GM18505 (cell line): ENCODE measurements at regions not wholly inside any gene's neighbourhood (a gene's known extent, or its start where the extent isn't known, plus 50 kb on each side); places are given as distances from the start of the nearest gene placed in this dataset.

Source experiments
- ATAC-seq: cut with Tn5 transposase; IDR thresholded peaks from one replicate; pipeline ENCODE4 v1.9.1; 2021; ENCODE audit not compliant: unreplicated experiment
- POLR2A ChIP-seq: IDR thresholded peaks from 4 replicates; pipeline ENCODE4 v1.6.1; 2011; ENCODE audit warnings: borderline replicate concordance; ENCODE audit not compliant: insufficient read depth, insufficient read length; ENCODE audit errors: extremely low read depth

- no peak for TF ChIP-seq POLR2A
- no peak for ATAC-seq
Measured at GRCh38 chr1:208600456-208601190, 356.4 kb upstream of the PLXNA2 start.

- no peak for TF ChIP-seq POLR2A
- ATAC-seq, result no peak
Measured at GRCh38 chr1:208601561-208601960, 357.4 kb upstream of the PLXNA2 start.

DNA sequence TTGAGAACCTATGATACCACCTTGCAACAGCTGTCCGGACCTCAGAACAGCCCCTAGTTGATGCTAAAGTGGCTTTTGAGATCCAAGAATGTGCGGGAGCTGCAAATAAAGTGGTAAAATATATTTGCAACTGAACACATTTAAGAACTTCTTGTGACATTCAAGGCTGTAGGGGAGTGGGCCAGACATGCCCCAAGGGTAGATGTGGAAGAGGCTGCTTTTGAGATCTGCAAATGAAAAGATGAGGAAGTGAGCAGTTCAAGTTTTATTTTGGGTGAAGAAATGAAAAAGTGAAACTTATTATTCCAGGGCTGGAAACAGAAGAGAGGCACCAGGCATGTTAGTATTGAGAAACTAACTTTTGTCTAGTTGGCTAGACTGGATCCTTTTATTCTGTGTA lies 359.5 kb upstream of the PLXNA2 start:
- no peak for ATAC-seq
- TF ChIP-seq POLR2A, result no peak

- ATAC-seq, result peak; percentile 90
Measured at GRCh38 chr1:208604295-208604694, 360.1 kb upstream of the PLXNA2 start.

GRCh38 chr1:208606959-208607358 lies 362.8 kb upstream of the PLXNA2 start:
- ATAC-seq, result no peak
- no peak for TF ChIP-seq POLR2A

More at GRCh38 chr1:208604295-208604694, 360.1 kb upstream of the PLXNA2 start:
- no peak for TF ChIP-seq POLR2A

- TF ChIP-seq POLR2A, result no peak
- no peak for ATAC-seq
Measured at GRCh38 chr1:208607616-208608015, 363.4 kb upstream of the PLXNA2 start.

GRCh38 chr1:208614610-208615009 lies 370.4 kb upstream of the PLXNA2 start:
- no peak for TF ChIP-seq POLR2A

DNA sequence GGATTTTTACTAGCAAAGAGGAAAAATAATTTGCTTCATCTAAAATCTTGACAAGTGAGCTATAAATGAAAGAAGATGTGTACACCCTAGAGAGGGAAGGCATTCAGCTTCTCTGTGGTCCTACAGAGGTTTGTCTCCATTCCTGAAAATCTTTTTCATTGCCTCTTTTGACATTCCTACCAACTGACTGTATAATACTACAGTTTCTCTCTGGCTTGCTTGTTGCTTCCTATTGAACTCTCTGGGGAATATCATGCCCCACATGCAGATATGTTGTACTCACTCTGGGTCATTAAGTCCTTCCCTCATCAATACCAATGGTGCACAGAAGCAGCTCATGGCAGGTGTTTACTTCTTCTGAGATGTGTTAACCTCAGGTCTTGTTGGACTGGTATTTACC lies 371.2 kb upstream of the PLXNA2 start:
- TF ChIP-seq POLR2A, result no peak
- no peak for ATAC-seq

More at GRCh38 chr1:208614610-208615009, 370.4 kb upstream of the PLXNA2 start:
- ATAC-seq, result no peak

- TF ChIP-seq POLR2A, result no peak
- ATAC-seq, result no peak
Measured at GRCh38 chr1:208616776-208617175, 372.6 kb upstream of the PLXNA2 start.

- no peak for TF ChIP-seq POLR2A
- no peak for ATAC-seq
Measured at GRCh38 chr1:208628022-208628914, 384.1 kb upstream of the PLXNA2 start.

- TF ChIP-seq POLR2A, result no peak
- ATAC-seq, result no peak
Measured at GRCh38 chr1:208631092-208631491, 386.9 kb upstream of the PLXNA2 start.

- ATAC-seq, result no peak
- no peak for TF ChIP-seq POLR2A
Measured at GRCh38 chr1:208631506-208631905, 387.3 kb upstream of the PLXNA2 start.

- no peak for TF ChIP-seq POLR2A
- no peak for ATAC-seq
Measured at GRCh38 chr1:208634346-208635140, 390.4 kb upstream of the PLXNA2 start.

DNA sequence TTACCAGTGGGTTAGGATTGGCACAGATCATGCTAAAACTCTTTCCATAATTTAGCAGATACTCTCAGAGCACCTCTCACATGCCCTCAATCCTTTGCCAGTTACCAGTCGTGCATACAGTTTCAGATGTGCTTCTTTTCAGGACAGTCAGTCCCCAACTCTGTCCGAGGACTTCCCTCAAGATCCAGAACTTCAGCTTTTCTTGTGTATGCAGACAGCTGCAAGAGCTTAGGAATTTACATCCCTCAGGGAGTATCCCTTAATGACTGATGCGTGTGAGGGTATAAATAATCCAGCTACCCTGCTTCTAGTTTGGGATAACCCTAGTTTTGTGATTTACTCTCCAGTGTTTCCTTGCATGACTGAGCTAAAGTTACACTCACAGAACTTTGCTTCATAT lies 393.0 kb upstream of the PLXNA2 start:
- no peak for TF ChIP-seq POLR2A
- ATAC-seq, result no peak

- no peak for ATAC-seq
- TF ChIP-seq POLR2A, result no peak
Measured at GRCh38 chr1:208639382-208639781, 395.2 kb upstream of the PLXNA2 start.
